Amniotic epithelial cell (primary cell): ENCODE measurements at regions not wholly inside any gene's neighbourhood (a gene's known extent, or its start where the extent isn't known, plus 50 kb on each side); places are given as distances from the start of the nearest gene placed in this dataset.

Experiments
- DNase-seq: peaks from one replicate; pipeline ENCODE4 v3.0.0-alpha.2; 2010; ENCODE audit warnings: low read depth

DNA sequence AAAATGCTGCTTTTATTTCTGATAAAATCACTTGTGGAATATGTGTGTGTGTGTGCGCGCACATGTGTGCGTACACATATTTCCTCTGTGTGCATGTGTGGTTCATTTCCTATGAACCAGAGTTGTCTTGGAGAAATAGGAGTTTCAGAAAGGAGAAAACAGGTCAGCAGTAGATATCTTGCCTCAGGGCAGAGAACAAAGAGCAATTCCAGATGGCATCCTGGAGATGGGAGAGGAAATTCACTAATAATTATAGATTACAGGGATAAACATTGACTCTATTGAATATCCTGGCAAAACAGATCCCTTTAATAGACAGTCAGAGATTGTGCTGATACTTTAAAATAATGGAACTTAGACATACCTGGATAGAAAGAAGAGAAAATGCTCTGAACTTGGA lies 298.0 kb downstream of the TRIB2 start:
- no peak for DNase-seq

DNA sequence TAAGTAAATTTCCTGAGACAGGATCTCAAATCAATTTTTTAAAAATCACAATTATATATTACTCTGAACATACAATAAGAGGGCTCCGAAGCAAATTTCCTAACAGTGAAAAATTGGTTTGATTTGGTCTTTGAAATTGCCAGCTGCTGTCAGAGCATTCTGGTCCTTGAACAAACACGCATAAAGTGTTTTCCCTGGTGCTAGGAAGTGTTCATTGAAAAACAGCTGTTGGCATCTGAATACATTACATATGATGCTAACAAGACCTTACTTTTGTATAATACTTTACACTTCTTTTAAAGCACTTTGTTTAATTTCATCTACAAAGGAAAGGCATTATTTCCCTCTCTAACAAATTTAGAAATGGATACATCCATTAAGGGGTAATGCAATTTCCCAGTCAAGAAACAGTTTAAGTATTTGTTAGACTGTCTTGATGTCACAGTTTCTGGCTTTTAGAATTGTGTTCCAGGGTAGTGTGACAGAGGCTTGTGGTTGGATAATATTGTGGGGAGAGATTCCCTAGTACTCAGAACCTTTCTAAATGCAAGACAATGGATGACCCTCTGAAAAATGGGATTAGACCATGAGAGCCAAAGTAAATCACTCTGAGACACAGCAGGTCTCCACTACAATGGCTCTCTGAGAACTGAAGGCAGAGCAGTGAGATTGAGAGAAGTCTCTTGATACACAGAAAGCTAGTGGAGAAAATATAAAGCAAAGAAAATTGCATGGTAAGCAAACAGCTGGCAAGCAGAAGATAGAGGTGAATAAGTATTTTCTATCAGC lies 299.0 kb downstream of the TRIB2 start:
- no peak for DNase-seq

DNA sequence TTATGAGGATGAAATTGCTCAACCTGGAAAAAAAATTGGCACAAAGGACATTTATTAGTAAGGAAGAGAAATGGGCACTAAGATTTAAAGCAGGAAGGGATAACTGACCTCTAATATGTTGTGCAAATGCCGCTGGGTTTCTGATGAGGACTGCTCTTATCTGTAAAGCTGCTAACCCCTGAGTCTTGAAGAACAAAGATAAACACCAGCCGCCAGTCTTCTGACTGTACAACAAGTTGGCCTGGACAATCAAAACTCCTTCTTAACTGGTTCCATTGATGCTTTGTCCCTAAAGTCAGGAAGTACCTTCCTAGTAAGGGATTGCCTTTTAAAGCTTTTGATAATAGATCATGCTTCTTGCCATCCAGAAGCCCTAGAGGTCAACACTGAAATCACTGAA lies 301.8 kb downstream of the TRIB2 start:
- peak; percentile 39 for DNase-seq

DNA sequence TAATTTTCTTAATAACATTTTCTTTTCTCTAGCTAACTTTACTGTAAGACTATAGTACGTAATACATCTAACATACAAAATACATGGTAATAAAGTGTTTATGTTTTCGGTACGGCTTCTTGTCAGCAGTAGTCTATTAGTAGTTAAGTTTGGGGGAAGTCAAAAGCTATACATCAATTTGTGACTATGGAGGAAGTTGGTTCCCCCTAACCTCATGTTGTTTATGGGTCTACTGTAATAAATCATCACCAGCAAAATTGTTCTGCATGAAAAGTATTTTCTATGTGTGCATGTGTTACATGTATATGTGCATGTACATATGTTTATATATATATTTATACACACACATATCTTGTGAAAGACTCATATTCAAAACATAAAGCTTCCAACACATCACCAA lies 303.0 kb downstream of the TRIB2 start:
- no peak for DNase-seq

DNA sequence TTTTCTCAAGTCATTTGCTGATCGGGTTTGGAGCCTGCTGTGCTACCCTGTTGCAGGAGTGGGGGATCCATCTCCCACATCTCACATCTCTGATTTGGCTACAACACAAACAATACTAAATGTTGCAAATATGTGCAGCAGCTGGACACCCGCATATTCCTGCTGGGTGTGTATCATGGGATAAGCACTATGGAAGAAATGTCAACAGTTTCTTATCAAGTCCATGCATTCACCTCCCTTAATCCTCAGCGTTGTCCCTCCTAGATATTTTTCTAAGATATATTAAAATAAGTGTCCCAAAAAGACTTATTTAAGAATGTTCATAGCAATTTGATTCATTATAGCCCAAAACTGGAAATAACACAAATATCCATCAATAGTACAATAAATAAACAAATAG lies 303.7 kb downstream of the TRIB2 start:
- no peak for DNase-seq

DNA sequence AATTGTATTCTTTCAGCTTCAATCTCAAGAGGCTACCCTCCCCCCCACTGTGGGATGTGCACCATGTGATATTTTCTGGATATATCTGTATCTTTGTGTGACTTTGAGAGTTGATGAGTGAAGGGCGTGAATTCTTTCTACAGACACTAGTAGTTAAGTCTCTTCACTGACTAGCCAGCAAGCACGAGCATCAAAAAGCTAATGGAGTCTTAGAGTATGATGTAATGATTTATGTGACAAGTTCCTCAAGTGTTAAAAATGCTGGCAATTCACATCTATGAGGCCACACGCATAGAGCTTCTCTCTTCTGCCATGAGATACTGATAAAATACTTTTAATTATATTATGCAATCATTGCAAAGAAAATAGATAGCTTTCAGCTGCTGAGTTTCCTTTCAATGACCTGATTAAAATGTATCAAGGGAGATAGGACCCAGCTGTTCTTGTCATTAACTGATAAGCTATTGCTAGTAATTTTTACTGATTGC lies 304.8 kb downstream of the TRIB2 start:
- DNase-seq: no peak

DNA sequence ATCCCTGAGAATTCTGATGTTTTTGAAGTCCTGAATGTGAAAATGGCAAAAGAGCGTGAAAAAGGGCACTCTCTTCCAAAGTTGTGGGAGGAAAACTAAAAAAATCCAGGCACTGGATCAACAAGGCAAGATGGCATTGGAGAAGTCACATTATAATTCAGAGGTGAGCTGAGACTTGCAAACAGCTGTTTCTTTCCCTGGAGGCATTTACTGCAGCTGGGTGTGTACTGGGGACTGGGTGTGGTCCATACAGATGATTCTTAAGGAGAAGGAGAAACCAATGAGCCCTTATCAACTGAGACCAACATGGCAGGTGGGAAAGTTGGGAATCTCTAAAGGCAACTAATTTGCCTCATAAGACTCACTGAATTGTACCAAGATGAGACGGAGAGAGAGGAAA lies 313.9 kb downstream of the TRIB2 start:
- DNase-seq: no peak

DNA sequence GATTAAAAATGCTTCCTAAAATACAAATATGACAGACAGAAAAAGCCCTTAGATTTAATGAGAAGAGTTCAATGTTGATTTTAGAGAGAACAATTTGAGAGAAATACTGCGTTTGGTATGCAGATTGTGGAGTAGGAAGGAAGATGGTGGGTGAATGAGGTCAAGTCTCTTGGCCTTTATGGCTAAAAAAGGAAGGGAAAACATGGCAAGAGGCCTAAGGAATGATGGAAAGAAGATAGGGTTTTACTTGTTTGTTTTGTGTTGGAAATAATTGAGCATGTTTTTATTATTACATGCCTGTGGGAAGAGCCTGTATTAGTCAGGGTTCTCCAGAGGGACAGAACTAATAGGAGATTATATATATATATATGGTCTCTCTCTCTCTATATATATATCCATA lies 318.1 kb downstream of the TRIB2 start:
- DNase-seq: no peak

DNA sequence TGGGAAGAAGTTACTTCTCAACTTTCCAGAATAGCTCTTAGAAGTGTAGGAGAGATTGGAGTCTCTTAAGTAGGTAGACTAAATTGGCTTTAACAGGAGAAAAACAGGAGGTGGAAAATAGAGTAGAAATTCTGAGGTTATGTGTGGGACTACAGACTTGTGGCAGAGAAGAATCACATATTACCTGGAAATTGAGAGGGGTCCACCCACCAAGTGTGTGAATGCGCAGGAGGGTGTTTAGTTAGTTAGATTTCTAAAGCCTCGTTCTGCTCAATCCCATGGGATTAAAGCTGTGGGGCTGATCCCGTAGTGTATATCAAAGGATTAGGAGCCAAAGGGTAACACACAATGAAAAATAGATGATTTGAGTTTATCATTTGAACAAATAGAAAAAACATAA lies 319.1 kb downstream of the TRIB2 start:
- DNase-seq: no peak

DNA sequence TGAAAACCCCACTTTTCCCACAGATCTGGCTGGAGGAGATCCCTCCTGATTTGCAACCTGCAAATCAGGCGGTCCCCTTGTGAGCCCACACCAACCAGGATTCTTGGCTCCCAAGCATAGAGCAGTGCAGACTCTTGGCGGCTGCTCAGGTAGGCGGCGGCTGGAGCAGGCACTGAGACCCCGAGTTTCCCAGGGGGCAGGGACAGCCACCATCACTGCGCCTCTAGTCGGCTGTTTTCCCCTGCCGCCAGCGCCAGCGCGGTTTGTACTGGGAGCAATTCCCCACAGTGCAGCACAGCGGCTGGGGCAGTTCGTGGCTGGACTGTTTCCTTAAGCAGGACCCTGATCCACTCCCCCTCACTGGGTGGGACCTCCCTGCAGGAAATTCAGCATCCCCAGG lies 323.3 kb downstream of the TRIB2 start:
- no peak for DNase-seq

DNA sequence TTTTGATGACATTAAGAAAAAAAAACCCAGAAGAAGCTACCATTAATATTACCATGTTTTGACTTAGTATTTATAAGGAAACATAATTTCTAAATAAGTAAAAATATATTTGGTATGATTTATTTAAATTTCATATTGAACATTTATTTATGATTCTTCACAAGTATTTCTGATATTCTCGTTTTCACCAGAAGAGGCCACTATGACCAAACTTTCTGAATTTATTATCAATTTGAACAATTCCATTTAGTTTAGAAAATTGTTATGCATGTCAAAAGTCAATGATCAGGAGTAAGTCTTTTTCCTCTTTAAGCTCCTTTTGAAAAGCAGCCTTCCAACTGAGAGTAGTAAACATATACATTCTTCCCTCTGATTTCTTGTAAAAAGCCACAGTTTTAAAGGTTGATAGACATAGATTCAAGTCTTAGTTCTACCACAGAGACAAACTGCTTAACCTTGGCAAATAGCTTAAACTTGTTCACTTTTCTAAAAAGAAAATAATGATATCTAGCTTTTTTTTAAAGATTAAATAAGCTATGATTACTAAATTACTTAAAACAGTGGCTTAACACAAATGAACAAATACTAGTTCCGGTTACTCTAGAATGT lies 329.9 kb downstream of the TRIB2 start:
- DNase-seq: peak; percentile 7

DNA sequence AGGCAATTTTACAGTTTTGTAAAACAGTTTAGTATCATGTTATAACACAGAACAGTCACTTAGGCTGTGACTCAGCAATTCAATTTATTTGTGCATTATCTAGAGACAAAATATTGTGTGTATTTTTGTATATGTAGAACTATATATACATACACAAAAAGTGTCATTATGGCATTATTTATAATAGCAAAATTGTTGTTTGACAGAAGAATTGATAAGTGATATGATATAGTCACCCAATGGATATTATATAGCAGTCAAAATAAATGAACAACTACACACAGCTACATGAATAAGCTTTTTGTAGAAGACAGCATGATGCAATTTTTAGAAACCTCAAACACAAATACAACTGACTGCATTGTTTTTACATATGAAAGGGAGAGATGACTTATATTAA lies 334.0 kb downstream of the TRIB2 start:
- DNase-seq: peak; percentile 2

DNA sequence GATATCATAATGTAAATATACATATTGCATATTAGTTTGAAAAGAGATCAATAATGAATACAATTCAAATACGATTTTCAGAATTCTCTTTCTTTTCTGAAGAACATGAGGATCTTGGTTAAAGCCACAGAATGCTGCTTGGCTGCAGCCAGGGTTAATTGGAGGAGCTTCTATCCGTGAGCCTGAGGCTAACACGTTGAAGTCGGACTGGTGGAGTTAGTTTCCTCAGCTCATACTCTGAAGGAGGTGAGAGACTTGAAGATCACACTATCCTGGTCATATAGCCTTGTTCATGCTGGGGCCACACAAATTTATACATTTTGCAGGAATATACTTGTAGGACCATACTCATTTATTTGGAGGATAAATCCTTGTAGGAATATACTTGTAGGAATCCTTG lies 335.8 kb downstream of the TRIB2 start:
- no peak for DNase-seq

DNA sequence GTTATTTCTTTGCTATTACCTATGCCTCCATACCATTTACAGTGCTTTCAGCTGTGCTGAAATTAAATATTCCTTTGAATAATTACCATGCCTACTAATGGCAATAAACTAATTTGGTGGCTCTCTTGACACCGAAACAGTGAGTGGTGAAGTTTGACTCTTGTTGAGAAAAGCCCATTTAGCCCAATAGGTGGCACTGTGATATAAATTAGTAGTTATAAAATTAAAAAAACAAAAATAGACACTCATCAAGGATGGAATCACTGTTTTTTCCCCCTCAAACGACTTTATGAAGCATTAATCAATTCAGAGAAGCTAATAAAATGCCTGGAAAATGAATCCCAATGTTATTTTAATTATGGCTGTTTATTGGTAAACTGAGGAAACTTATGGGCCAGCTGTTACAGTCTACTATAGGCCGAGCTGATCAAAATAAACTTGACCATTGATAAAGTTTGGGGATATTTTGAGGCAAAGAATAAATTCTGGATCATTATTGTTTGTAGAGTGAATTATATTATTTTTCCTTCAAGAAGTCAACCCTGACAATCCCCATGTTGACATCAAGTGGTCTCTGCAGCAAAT lies 339.6 kb downstream of the TRIB2 start:
- DNase-seq: peak; percentile 8

DNA sequence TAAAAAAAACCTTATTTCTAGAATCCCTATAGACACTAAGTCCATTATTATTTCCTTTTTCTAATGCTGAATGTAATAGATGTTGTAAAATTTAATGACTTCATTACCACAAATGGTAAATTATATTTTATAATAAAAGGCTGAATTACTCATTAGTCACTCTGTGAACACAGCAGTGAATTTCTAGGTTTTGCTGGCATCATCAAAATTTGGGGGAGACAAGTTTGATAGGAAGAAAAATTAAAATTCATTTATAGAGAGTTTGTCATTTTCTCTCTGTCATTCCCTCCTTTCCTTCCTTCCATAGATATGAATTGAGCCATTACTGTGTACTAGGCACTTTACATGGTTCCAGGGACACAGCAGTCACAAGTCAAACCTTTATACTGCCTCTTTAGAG lies 340.9 kb downstream of the TRIB2 start:
- no peak for DNase-seq

DNA sequence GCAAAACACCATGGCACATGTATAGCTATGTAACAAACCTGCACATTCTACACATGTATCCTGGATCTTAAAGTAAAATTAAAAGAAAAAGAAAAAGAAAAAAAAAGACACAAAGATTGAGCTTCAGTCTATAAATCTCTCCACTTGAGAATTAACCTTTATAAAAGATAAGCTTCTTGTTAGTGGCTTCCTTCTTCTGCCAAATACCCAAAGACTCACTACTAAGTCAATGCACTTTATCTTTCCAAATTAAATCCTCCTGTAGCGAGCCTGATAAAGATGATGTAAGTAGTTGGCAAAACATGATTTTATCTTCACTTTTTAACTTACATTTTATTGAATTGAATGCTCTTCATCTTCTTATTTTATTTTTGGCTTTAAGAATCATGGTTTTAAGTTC lies 349.9 kb downstream of the TRIB2 start:
- DNase-seq: no peak

DNA sequence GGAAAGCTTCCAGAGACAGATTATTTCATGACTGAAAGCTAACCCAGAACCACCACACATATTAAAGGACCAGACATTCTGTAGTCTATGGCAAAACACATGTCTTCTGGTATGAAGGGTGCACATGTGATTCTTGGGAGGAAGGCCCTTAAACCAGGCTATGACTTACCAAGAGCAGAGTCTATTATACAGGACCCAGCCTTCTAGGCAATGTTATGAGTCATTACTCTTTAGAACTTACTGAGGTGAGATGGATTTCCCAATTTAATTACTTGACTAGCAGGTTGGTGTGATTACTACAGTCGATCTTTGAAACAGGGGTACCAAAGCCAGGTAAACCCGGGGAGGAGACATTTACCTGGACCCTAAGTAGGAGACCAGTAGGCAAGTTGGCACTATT lies 350.8 kb downstream of the TRIB2 start:
- DNase-seq: no peak

DNA sequence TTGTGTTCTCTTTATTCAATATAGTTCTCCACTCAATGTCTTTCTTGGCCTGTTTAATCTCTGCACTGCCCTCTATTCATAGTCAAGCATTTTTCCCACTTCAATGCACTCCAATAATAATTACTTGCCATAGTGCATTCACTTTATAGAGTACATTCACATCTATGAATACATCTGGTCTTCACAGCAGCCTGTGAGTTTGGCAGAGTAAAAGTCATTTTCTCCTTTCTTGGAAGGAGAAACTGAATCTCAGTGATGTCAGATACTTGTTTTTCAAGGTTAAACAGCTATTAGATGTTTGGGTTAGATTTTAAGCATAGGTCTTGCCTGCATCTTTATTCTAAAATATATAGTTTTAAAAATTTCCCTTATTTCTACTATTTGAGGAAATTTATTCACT lies 373.2 kb downstream of the TRIB2 start:
- DNase-seq: no peak

DNA sequence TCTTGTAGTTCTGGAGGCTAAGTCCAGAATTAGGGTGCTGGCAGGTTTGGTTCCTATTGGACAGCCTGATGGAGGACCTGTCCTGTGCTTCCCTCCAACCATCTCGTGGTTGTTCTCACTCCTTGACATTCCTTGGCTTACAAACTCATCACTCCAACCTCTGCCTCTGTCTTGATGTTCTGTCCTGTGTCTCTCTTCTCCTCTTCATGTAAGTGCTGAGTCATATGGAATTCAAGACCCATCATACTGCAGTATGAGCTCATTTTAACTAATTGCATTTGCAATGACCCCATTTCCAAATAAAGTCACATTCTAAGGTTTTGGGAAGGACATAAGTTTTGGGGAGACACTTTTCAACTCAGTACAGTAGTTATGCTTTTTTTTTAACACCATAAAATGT lies 374.7 kb downstream of the TRIB2 start:
- DNase-seq: no peak

DNA sequence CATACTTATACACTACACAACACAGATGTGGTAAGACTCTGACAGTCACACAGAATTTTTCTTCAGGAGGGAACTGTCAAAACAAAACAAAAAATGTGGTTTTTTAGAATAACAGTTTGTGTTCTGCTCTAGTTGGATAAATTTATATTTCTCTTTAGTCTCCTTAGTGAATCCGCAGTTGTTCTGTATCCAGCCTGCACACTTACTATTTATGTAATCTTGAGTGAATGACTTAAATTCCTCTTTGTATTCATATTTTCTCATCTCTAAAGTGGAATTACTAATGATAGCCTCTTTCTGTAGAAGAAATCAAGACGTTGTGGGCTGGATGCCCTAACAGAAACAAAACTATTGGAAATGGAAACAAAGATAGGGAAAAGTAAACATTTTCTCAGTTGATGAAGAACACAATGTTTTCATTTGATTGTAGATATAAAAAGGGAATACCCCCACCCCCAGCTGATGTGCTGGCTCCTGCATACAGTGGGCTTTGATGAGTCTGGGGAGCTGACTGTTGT lies 375.2 kb downstream of the TRIB2 start:
- DNase-seq: no peak

DNA sequence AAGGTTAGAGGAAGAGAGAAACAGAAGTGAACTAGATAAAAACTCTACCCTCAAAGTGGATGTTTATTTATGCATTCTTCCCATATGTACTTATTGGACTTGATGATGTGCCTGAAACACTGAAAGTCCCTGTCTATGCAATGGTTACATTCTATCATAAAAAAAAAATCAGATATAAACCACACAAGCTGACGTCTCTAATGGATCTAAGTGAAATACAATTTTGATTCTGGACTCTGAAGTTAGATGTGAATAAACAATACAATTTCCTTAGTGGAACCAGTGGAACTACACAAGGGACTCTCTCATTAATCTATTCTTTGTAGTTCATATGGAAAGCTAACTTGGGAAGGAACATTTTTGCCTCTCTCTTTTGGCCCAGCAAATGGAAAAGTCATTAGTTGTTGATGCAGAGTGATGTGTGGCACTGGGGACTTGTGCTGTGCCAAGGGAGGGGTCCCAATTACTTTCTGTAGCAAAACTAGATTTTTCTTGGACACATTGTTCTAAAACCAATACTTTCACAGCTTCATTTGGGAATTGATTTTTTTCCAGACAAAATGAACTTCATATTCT lies 376.8 kb downstream of the TRIB2 start:
- no peak for DNase-seq

DNA sequence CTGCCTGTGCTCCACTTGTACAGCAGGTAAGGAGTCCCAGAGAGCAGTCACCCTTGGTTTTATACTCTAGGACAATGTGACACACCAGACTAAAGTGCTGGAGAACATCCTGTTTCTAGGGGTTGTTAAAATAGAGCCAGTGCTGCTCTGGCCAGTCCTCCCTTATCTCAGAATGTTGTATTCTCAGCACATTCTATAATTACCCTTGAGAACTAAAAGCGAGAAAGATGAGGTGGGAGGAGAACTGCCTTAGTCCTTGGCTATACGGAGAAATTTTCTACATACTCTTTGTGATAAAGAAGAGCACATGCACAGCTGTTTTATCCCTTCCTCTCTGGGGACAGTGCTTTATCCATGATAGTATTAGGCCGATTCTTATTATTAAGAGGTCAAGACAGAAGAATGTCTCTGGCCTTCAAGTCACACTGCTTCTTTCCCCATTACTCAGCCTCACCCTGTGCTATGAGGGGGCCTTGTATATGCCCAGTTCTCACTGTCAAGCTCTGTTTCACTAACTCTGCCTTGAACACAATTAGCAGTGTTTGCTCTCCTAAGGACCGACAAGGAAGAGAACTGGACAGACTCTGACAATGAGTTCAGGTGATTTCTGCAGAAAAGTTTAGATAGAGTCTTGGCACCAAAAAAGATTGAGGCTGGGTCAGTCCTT lies 385.8 kb downstream of the TRIB2 start:
- DNase-seq: no peak
